Daoy (cell line): ENCODE measurements at regions not wholly inside any gene's neighbourhood (a gene's known extent, or its start where the extent isn't known, plus 50 kb on each side); places are given as distances from the start of the nearest gene placed in this dataset.
"Not testable (repeated sequence)": the region's sequence is repeated elsewhere in the genome, so short reads cannot be mapped to it uniquely, and the experiment has no call there.

ENCODE experiments used
- DNase-seq: peaks from one replicate; pipeline ENCODE4 v3.0.0-alpha.2; 2015; ENCODE audit warnings: low read depth

DNA sequence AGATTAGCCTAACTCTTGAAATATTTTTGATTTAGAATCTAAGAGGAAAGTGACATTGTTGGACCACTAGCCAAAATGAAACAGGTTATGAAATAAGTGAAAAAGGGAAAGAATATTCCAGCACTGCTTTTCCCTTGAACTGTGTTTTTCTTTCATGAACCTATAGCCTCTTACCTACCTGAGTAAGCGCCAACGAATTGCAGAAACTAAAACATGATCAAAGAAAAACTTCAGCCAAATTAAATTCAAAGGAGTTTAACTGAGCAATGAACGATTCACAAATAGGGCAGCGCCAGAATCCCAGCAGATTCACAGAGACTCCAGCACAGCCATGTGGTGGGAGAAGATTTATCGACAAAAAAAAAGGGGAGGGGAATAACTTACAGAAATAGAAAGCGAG lies 518.6 kb downstream of the PIK3C3 start:
- DNase-seq: no peak

DNA sequence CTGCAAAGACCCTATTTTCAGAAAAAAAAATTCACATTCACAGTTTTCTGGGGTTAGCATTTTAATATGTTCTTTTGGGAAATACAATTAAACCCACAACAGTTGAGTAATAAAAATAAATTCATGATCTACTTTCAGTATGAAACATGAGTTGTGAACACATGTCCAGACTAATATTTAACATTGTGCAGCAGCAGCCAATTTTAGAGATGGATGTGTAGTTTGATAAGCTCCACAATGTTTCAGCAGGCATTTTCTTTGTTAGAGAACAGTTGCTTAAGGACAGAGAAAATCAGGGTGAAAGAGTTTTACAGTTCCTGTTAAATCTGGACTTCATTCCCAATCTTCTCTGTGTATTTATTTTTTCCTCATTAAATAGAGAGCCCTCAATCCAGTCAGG lies 519.5 kb downstream of the PIK3C3 start:
- DNase-seq: no peak

DNA sequence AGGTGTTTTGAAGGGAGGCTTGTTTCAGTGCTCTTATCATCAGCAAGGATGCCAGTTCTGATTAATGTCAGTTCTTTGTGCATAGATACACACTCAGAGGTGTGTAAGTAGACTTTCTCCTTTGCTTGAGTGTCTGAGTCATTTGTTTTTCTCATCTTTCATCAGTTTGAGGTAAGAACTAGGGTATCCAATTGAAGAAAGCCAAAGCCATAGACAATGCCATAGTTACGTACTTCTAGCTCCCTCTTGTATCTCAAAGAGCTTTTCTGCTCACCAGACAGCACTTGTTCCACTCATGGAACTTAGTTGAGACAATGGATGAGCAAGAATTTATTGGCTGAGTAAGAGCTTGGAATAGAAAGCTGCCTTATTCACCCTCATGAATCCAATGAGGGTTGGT lies 520.1 kb downstream of the PIK3C3 start:
- no peak for DNase-seq

DNA sequence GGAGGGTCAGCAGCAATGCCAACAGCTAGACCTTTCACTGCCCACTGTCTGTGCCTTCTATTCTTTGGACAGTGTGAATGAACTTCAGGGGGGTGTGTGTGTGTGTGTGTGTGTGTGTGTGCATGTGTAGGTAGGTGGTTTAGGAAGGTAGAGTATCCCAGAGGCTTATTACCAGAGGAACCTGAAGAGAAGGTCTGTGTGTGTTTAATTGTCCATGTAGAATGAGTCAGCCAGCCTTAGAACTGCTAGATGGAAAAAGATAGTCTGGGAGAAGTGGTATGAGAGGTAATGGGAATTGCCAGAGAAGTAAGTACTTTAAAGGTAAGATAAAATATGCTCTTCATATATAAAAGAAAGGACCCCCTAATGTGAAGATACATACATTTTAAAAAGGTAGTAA lies 522.2 kb downstream of the PIK3C3 start:
- no peak for DNase-seq

DNA sequence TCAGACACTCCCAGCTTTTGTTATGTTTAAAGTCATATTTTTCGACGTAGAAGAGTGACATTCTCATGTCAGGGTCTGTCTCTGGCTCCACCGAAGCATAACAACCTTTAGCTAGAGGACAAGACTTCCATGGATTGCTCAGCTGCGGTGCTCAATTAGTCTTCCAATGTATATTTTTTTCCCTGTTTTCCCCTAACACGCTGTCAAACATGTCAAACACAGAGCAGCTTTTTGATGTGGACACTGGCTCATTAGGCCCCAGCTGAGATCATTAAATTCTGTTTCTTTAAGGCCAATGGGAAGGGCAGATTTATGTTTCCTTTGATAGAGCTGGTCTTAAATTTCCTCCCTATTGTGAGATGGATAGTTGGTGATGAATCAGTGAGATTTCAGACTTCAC lies 525.4 kb downstream of the PIK3C3 start:
- no peak for DNase-seq

DNA sequence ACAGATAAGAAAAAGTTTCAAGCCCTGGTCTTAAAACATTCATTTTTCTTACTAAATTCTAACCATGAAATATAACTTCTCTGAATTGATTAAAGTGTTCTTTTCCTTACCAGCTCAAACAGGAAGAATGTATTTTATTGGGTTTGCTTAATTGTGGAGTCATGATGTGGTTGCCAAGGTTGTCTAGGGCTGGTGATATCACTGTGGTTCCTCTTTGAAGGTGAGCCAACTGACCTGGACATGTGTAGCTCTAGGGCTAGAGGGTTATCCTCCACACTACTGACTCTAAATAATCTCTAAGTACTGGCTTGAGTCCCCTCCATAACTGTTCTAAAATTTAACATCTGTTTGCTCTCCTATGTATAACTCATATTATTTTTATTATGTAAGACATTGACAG lies 529.6 kb downstream of the PIK3C3 start:
- no peak for DNase-seq

DNA sequence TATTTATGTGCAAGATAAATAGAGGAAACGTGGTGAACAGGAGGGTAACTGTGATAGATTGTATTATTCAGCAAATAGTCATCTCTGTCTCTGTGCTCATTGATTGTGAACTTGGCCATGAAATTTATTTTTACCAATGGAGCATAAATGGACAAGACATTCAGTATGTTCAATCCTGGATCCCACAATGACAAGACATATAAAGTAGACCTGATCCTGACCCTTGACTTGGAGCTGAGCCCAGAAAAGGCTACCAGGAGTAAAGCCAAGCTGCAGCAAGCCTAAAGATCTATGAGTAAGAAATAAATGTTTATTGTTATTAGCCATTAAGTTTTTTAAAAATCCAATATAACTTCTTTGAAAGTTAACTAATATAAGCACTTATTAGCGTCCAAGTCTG lies 531.2 kb downstream of the PIK3C3 start:
- DNase-seq: no peak

DNA sequence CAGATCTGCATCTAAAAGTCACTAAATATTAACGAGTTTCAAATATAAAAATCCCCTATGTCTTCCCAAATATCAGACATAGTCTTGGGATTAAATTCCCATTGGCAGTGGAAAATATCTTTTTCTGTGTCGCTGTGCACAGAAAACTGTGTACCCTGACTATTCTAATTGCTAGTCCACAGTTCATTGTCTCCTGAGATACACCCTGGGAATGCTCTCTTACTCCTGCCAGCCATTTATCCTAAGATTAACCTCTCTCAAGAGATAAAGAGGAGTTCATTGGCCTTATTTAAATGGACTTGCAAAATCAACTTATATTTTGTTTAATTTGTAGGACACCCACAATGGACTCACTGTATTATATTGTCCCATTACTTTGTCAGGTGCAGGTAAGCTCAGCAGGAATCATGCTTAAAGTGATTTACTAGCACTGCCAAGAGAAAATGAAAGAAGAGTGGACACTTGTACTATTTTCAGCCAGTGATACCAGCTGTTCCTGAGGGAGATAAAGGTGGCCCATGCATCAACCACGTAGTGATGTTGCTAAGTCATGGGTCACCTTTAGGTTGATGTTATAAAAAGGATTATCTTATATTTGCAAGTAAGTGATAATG lies 553.8 kb downstream of the PIK3C3 start:
- no peak for DNase-seq

DNA sequence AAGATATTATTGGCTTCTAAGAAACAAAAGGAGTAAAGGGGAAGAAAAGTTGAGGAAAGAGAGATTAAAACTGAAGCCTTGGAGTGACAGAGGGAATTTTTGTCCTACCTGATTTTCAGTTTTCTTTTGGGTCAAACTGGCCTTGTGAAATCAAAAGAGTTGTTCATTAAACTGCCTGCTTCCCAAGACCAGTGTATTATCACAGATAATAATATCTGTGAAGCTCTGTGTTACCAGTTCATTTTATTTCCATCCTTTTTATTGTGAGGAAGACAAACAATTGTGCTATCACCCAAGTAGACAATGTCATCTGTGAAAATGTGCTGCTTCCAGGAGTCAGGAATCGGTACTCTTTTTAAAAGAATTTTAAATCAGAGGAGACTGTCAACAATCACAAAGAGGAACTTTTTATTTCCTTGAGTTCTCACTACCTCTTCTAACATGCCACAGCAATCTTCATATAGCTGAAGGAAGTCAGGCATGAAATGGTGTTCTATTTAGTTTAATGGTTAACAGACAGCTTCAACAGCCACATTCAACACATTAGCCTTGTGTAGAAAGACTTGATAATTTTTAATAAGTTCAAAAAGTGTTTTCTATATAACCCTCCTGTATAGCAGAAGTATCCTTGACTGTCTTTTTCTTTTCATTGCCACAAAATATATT lies 554.8 kb downstream of the PIK3C3 start:
- DNase-seq: no peak

DNA sequence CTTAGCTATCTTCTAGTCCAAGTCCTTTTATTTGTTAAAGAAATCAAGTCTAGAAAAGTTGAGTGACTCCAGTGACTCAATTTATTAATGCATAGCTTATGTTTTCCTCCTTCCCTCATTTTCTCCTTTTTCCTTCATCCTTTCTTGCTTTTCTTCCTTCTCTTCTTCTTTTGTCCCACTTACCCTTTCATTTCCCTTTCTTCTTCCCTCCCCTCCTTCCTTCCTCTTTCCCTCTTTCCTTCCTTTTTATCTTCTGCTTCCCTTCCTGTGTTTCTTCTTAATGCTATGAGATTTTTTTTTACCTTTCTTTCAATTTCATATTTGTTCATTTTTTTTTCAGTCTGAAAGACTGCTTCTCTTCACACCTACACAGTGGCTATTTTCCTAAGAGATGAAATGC lies 555.5 kb downstream of the PIK3C3 start:
- no peak for DNase-seq

DNA sequence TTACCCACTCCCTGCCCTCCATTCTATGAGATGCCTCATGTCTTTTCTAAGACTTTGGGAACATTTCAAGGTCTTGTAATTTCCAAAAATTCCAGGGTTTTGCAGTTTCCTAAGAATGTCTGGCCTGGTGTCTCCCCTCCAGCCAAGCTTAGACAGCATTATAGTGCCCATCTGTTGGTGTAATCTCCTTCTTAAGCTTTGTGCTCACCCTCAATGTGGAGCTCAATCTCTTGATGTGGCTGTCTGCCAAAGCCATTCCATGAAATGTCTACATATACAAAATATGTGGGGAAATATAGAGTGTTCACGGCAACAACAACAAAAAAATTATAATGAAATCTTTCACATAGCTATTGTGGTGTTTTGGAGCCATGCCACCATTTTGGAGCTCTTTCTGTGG lies 558.4 kb downstream of the PIK3C3 start:
- no peak for DNase-seq

DNA sequence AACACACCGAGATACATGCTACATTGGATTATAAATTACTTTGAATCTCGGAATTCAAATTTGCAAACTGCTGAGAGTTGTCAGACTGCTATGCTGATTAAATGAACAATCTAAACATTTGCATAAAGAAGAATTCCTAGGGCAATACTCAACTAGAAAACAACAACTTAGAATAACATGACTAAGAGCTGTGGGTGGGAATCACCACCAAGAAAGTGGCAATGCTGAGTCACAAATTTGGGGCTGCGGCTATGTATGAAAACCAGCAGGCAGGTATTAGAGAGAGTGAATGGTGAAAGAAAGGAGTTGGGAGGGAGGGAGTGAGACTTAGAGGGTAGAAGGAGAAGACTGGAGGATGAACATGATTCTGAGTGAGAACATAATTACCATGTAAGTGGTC lies 559.5 kb downstream of the PIK3C3 start:
- DNase-seq: no peak

DNA sequence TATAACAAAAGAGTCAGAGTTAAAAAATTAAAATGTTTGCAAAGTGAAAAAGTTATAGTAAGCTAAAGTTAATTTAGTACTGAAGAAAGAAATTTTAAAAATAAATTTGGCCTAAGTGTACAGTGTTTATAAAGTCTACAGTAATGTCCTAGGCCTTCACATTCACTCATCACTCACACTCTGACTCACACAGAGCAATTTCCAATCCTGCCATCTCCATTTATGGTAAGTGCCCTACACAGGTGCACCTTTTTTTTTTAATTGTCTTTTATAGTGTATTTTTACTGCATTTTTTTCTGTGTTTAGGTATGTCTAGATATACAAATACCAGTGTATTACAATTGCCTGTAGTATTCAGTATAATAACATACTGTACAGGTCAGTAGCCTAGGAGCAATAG lies 562.9 kb downstream of the PIK3C3 start:
- DNase-seq: no peak

DNA sequence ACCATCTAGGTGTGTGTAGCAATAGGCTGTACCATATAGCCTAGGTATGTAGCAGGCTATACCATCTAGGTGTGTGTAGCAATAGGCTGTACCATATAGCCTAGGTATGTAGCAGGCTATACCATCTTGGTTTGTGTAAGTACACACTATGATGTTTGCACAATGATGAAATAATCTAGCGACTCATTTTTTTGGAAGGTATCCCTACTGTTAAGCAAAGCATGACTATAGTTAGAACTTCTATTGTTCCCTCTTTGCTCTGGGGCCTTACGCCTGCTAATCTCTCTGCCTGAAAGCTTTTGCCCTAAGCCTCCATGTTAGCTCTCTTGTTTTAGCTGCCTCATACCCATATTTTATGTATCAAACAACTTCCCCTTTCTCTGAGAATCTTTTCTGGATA lies 563.3 kb downstream of the PIK3C3 start:
- not testable (repeated sequence) for DNase-seq

DNA sequence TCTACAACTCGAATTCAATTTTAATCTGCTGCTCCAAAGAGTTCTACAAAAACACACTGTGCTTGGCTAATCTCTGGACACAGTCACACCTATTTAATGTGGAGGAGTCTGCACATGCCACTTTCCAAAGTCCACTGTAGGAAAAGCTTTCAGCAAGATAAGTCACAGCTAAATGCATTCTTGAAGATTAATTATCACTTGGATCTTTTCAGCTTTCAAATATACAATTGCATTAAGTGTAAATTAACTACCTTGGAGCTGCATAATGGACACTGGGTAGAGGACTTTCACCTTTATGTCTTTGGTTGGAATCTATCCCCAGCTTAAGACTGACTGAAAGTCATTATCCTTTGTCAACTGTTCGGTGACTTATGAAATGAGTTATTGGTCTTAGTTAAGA lies 565.1 kb downstream of the PIK3C3 start:
- DNase-seq: no peak

DNA sequence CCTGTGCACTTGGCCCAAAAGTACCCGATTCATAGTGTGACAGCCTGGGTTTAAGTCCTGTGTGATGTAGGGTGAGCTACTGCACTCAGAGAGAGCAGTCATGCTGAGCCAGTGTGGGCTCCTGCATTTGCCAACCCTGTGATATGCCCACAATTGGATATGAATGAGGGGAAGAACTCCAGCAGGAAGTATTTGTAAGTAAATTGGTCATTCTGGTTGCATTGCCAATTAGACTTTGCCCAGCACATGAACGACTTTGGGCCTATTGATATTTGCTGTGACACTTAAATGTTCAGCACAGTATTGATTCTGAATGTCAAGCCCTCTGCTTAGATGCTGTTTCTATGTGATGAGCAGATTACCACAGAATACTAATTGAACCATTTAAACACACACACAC lies 570.9 kb downstream of the PIK3C3 start:
- no peak for DNase-seq

DNA sequence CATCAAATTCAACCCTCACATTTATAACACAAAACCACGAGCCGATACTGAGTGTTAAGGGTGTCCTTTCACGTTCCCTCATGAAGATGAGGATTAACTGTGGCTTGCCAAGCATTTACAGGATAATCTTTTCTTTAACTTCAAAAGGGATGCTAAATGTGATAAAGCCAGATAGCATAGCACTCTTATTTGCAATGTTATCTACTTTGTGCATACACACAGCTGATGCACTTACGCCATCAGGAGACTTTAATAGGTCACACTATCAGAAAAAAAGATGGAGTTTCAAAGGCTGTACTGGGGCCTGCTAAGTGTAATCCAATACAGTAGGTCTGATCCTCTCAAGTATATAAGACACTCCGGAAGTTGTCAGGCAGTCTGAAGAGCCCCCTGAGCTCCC lies 572.7 kb downstream of the PIK3C3 start:
- no peak for DNase-seq

DNA sequence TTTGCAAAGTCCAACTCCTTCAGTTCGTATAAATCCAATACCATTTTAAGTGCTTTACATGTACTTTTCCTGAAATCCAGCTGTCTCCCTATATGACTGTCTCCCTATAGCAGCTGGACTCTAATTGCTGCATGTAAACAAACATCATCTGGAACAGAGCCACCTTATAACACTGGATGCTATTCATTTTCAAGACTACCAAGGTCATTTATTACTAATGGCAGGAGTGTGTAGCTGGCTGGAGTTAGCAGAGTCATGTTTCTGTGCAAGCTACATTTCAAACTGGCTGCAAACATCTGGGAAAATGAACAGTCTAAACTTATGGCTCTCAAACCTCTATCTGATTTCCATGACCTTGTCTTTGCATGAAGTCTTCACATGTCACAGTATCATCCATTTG lies 575.2 kb downstream of the PIK3C3 start:
- DNase-seq: no peak

DNA sequence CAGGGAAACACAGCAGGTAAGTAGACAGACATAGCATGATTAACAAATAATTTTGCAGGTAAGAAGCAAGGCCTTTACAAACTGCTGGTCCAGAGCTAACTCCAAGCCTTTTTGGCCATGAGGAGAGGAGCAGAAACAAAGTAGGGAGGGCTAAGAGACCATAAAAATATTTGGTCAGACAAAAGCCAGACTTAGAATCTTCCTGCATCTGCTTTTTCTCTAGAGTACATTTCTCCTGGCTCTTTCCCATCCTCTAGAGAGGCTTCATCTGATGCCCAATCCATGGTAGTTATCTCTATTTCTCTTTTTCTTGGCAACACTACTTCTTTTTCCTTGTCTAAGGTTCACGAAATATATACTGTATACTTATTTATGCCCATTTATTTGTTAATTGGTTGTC lies 577.1 kb downstream of the PIK3C3 start:
- no peak for DNase-seq

DNA sequence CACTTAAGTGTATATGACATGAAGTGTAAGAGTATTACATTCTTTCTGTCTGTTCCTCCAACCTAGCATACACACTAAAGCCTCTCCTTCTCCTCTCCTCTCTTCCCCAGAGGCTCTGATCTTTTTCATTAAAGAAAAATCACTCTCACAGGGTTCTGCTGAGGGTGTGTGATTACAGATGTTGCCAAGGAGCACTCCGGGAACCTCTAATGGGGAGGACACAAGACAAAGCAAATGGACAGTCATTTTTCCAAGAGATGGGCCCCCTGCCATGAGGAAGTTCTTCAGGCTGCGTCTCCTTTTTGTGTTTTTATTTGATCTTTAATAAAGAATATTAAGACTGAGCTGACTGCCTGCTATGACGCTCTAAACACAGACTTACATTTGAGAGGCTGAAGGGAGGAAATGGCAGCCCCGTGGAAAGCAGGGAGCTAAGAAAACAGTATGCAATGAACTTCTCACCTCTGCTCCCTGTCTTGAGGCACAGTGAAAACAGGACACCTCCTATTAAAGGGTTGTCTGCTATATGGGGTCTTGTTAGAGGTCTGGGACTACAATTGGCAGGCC lies 578.1 kb downstream of the PIK3C3 start:
- no peak for DNase-seq

DNA sequence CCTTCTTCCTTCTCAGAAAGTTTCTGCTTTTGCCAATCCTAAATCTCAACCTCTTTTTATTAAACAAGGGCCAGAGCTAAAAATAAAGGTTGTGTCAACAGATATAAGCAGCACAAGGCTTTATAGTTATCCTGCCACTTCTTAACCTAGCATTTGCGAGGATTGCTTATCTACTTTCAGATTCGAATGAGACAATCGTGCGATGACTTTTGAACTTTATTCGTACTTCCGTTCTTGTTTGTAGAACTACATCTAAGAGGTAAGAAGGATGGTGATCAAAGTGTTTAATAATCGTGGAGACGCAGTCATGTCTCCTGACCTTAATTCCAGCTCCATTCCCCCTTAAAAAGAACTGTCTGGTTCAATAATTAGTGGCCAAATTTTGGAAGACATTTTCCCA lies 578.6 kb downstream of the PIK3C3 start:
- DNase-seq: no peak

DNA sequence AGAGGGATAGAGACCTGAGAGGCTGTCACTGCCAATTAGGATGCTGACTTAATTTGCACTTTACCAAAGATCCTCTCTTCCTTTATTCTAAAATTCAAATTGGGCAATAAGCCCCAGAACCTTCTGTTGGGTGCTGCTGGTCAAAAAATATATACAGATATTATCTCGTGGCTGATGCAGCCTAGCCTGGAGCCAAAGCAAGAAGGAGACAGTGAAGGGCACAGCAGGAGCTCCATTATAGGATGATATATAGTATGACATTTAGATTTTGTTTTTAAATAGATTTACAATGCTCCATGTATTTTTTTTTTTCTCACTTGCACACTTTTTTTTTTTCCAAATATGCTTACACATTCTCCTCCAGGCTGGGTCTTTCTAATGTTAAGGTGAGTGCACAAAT lies 579.3 kb downstream of the PIK3C3 start:
- DNase-seq: no peak

DNA sequence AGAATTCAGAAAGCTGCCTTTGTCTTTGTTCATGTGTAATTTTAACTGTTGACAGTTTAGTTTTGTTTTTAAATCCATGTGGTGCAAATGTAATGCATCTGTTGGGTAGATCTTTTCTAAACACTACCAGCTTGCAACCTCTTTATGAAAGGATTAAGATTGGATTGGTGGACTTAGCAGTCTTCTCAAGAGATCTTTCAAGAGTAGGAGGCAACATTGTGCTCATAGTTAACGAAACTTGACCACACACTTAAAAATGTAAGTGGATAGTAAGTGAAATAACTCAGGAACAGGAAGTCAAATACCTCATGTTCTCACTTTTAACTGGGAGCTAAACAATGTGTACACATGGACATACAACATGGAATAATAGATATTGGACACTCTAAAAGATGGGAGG lies 579.0 kb downstream of the RIT2 start:
- DNase-seq: no peak

DNA sequence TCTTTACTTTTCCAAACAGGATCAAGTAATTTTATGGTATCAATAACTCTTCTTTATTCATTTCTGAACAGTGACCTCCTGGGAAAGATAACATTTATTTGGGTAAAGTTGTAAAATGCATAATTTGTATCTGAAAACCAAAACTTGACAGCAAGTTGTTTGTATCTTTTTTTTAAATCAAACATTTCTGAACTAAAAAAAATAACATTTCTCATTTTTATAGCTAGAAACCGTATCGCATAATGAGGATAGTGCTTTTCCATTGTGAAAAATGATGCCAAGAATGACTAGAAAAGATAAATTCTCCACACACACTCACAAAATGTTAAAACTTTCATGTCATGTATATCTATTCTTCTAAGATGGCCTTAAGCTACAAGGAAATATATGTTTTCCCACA lies 578.2 kb downstream of the RIT2 start:
- no peak for DNase-seq
